ENCODE measurements at regions not wholly inside any gene's neighbourhood (a gene's known extent, or its start where the extent isn't known, plus 50 kb on each side); places are given as distances from the start of the nearest gene placed in this dataset.

GRCh38 chr7:118472581-118472980 is 248.1 kb downstream of the ANKRD7 start:
- Histone ChIP-seq H3K4me3 (no peak overlapping the region), H3K27ac (no peak overlapping the region), H3K4me1 (no peaks in the 10 kb centered on the region), H3K36me3 (no peaks in the 10 kb centered on the region), H3K27me3 (no peaks in the 10 kb centered on the region), H3K9me3 (no peaks in the 10 kb centered on the region)
- intact Hi-C loops (cut with DNase I), result no loop called here
- ATAC-seq (no peak), DNase-seq (no peak)
- TF ChIP-seq CTCF (IDR thresholded peaks at IDR 0.05), result no peak

- Histone ChIP-seq H3K4me3 (no peak overlapping the region), H3K36me3 (no peaks in the 10 kb centered on the region), H3K27me3 (no peaks in the 10 kb centered on the region), H3K4me1 (no peaks in the 10 kb centered on the region), H3K27ac (no peak overlapping the region), H3K9me3 (no peaks in the 10 kb centered on the region)
- ATAC-seq (no peak), DNase-seq (no peak)
- intact Hi-C loops (cut with DNase I), result no loop called here
- TF ChIP-seq CTCF (IDR thresholded peaks at IDR 0.05), result no peak
These were observed 248.8 kb downstream of the ANKRD7 start for GRCh38 chr7:118473271-118473670.

GRCh38 chr7:118476036-118476435 is 251.5 kb downstream of the ANKRD7 start:
- no peak overlapping the region for H3K4me3 ChIP-seq
- ATAC-seq (no peak), DNase-seq (no peak)
- no peaks in the 10 kb centered on the region for H3K36me3 ChIP-seq
- TF ChIP-seq CTCF (IDR thresholded peaks at IDR 0.05), result no peak
- no peaks in the 10 kb centered on the region for H3K4me1 ChIP-seq
- peaks cover 0 to 4% of the 10 kb centered on the region in 2 donors for H3K9me3 ChIP-seq
- H3K27me3 ChIP-seq, result no peaks in the 10 kb centered on the region
- intact Hi-C loops (cut with DNase I), result no loop called here
- no peak overlapping the region for H3K27ac ChIP-seq

- intact Hi-C loops (cut with DNase I), result no loop called here
- H3K27me3 ChIP-seq, result no peaks in the 10 kb centered on the region
- no peak for TF ChIP-seq CTCF (IDR thresholded peaks at IDR 0.05)
- H3K4me1 ChIP-seq, result no peaks in the 10 kb centered on the region
- no peaks in the 10 kb centered on the region for H3K36me3 ChIP-seq
- H3K27ac ChIP-seq, result no peak overlapping the region
- DNase-seq (no peak), ATAC-seq (no peak)
- no peak overlapping the region for H3K4me3 ChIP-seq
- peaks cover 0 to 12% of the 10 kb centered on the region in 2 donors for H3K9me3 ChIP-seq
These were observed 252.5 kb downstream of the ANKRD7 start for GRCh38 chr7:118477036-118477435.

- intact Hi-C loops (cut with DNase I), result no loop called here
- no peak for ATAC-seq
These were observed 253.7 kb downstream of the ANKRD7 start for GRCh38 chr7:118478236-118478635.

More at GRCh38 chr7:118478236-118478635, 253.7 kb downstream of the ANKRD7 start:
- H3K9me3 ChIP-seq, result peaks cover 0 to 14% of the 10 kb centered on the region in 2 donors
- no peaks in the 10 kb centered on the region for H3K27me3 ChIP-seq
- no peak overlapping the region for H3K27ac ChIP-seq
- H3K4me1 ChIP-seq, result no peaks in the 10 kb centered on the region
- no peaks in the 10 kb centered on the region for H3K36me3 ChIP-seq
- H3K4me3 ChIP-seq, result no peak overlapping the region
- no peak for TF ChIP-seq CTCF (IDR thresholded peaks at IDR 0.05)
- DNase-seq, result no peak
